PFSK-1 (cell line): ENCODE measurements at regions not wholly inside any gene's neighbourhood (a gene's known extent, or its start where the extent isn't known, plus 50 kb on each side); places are given as distances from the start of the nearest gene placed in this dataset.

Experiments used
- FOXP2 ChIP-seq: optimal IDR thresholded peaks from 2 replicates; pipeline ENCODE3; 2011; ENCODE audit warnings: borderline replicate concordance, control low read depth, inconsistent platforms; ENCODE audit not compliant: insufficient read depth; ENCODE audit errors: extremely low read length, extremely low read depth
- POLR2AphosphoS5 ChIP-seq: IDR thresholded peaks from 2 replicates; pipeline ENCODE4 v1.6.1; 2012; ENCODE audit warnings: low read depth, mild to moderate bottlenecking, control low read depth, low read length, moderate library complexity
- SIN3A ChIP-seq: IDR thresholded peaks from 2 replicates; pipeline ENCODE4 v1.6.1; 2012; ENCODE audit warnings: mild to moderate bottlenecking, low read length, moderate library complexity, borderline replicate concordance; ENCODE audit not compliant: insufficient read depth
- TAF1 ChIP-seq: IDR thresholded peaks from 2 replicates; pipeline ENCODE4 v1.6.1; 2012; ENCODE audit warnings: low read length, control low read depth, borderline replicate concordance; ENCODE audit not compliant: insufficient read depth
- TF ChIP-seq, protein P1 (sequence below), 2 experiments: IDR thresholded peaks; 2 replicates each; pipeline versions ENCODE4 v1.6.1 to v1.8.0; 2011 to 2012; ENCODE audit warnings: low read depth in 2 of 2, low read length in 2 of 2, control low read depth in 1 of 2, inconsistent platforms in 1 of 2, mild to moderate bottlenecking in 1 of 2, moderate library complexity in 1 of 2; ENCODE audit not compliant: insufficient read depth in 1 of 2

DNA sequence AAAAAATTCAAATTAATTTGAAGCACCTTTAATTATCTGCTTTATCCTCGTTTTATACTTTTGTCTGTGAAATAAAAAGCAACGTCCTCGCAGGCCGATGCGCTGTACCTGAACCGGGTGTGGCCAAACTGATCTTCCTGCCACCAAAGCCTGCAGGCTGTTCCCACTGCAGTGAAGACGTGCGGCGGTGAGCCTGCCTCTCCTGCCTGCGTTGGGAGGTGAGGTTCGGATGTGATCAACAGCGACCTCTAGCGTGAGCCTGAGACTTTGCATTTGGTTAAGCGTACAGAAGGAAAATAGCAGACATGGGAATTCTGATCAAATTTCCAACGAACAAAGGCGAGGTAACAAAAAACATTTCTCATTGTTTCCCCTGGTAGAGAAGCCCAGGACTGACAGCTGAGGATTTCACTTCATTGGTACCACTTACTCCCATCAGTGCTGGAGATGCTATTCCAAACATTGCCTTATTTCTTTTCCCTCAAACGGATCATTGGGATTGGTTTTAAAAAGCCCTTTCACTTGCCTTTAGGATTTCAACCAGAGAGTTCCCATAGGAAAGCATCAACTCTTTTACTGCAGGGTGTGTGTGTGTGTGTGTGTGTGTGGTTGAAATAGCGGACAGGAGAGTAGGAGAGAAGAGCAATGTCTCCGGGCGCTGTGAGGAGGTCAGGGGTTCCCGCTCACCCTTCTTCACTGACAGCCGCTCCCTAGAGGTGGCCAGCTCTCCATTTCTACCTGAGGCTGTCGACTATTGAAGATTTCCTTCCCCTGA, 56.6 kb upstream of the CCN6 start:
- TF ChIP-seq, protein P1, sequence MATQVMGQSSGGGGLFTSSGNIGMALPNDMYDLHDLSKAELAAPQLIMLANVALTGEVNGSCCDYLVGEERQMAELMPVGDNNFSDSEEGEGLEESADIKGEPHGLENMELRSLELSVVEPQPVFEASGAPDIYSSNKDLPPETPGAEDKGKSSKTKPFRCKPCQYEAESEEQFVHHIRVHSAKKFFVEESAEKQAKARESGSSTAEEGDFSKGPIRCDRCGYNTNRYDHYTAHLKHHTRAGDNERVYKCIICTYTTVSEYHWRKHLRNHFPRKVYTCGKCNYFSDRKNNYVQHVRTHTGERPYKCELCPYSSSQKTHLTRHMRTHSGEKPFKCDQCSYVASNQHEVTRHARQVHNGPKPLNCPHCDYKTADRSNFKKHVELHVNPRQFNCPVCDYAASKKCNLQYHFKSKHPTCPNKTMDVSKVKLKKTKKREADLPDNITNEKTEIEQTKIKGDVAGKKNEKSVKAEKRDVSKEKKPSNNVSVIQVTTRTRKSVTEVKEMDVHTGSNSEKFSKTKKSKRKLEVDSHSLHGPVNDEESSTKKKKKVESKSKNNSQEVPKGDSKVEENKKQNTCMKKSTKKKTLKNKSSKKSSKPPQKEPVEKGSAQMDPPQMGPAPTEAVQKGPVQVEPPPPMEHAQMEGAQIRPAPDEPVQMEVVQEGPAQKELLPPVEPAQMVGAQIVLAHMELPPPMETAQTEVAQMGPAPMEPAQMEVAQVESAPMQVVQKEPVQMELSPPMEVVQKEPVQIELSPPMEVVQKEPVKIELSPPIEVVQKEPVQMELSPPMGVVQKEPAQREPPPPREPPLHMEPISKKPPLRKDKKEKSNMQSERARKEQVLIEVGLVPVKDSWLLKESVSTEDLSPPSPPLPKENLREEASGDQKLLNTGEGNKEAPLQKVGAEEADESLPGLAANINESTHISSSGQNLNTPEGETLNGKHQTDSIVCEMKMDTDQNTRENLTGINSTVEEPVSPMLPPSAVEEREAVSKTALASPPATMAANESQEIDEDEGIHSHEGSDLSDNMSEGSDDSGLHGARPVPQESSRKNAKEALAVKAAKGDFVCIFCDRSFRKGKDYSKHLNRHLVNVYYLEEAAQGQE (IDR thresholded peaks at IDR 0.05; ENCODE audit: insufficient read depth in 1 of 2, low read depth in 2 of 2, low read length in 2 of 2), result no peak
- TF ChIP-seq TAF1 (no peak), FOXP2 (peak; percentile 50)

DNA sequence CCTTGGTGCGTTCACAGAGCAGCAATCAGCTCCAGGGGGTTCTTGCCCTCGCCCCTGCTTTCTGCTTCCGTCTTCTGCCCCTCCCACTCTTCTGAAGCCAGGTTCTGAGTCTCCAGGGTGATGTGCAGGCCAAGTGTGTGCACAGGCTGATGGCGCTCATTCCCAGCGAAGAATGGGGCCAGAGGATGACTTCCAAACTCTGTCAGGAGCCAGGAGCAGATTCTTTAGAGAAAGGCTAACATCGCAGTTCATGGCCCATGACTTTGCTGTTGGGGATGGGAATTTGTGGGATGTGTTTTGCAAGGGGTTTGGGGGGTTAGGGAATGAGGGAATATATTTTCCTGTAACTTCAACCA, 56.1 kb upstream of the CCN6 start:
- no peak for TF ChIP-seq TAF1
- no peak for TF ChIP-seq POLR2AphosphoS5
- TF ChIP-seq, protein P1 (IDR thresholded peaks at IDR 0.05; ENCODE audit: insufficient read depth in 1 of 2, low read depth in 2 of 2, low read length in 2 of 2), result no peak
- TF ChIP-seq SIN3A, result no peak
- TF ChIP-seq FOXP2, result no peak

GRCh38 chr6:112002307-112002706, 51.6 kb upstream of the CCN6 start:
- no peak for TF ChIP-seq FOXP2
- TF ChIP-seq SIN3A, result no peak
- no peak for TF ChIP-seq POLR2AphosphoS5
- TF ChIP-seq, protein P1 (IDR thresholded peaks at IDR 0.05; ENCODE audit: insufficient read depth in 1 of 2, low read depth in 2 of 2, low read length in 2 of 2), result no peak
- no peak for TF ChIP-seq TAF1
